CD14-positive monocyte (primary cell): ENCODE measurements at regions not wholly inside any gene's neighbourhood (a gene's known extent, or its start where the extent isn't known, plus 50 kb on each side); places are given as distances from the start of the nearest gene placed in this dataset.

Source experiments
- DNase-seq, 3 donors: peaks; one replicate each; pipeline ENCODE4 v3.0.0-alpha.2; 2011 to 2022
- H2AFZ ChIP-seq: 2 replicates; pipeline ENCODE4 v1.6.0; 2012; ENCODE audit warnings: mild to moderate bottlenecking, low read depth, low read length, inconsistent platforms; ENCODE audit not compliant: insufficient read depth, poor library complexity, severe bottlenecking
- H3K27ac ChIP-seq, 2 donors: 1 replicate in 1 of 2; 2 replicates in 1 of 2; pipeline ENCODE4 v1.5.1; 2012 to 2013; ENCODE audit warnings: low read length in 2 of 2, control low read depth in 1 of 2, inconsistent platforms in 1 of 2, low read depth in 1 of 2, mild to moderate bottlenecking in 1 of 2
- H3K27me3 ChIP-seq, 2 donors: one replicate each; pipeline versions ENCODE4 v1.6.0 to v1.6.1; 2011 to 2013; ENCODE audit warnings: low read length in 2 of 2; ENCODE audit not compliant: control insufficient read depth in 2 of 2, insufficient read depth in 2 of 2
- H3K36me3 ChIP-seq, 2 donors: replicated peaks in 1 of 2; 1 replicate in 1 of 2; 2 replicates in 1 of 2; pipeline versions ENCODE4 v1.5.1 to v1.6.1; 2012 to 2013; ENCODE audit warnings: low read length in 2 of 2, control low read depth in 1 of 2, inconsistent platforms in 1 of 2, mild to moderate bottlenecking in 1 of 2; ENCODE audit not compliant: insufficient read depth in 2 of 2, control insufficient read depth in 1 of 2
- H3K4me1 ChIP-seq, 2 donors: 1 replicate in 1 of 2; 2 replicates in 1 of 2; pipeline versions ENCODE4 v1.5.1 to v1.6.1; 2012 to 2013; ENCODE audit warnings: low read length in 2 of 2, control low read depth in 1 of 2, inconsistent platforms in 1 of 2, mild to moderate bottlenecking in 1 of 2, moderate library complexity in 1 of 2; ENCODE audit not compliant: insufficient read depth in 2 of 2, control insufficient read depth in 1 of 2
- H3K4me2 ChIP-seq: replicated peaks from 2 replicates; pipeline ENCODE3; 2012; ENCODE audit warnings: low read length, moderate library complexity, mild to moderate bottlenecking; ENCODE audit not compliant: poor library complexity, severe bottlenecking; ENCODE audit errors: extremely low read depth
- H3K4me3 ChIP-seq, 3 experiments: fragments of 200-600 bp in 1 of 3; sonication (generic) in 1 of 3; replicated peaks in 1 of 3; 1 replicate in 2 of 3; 2 replicates in 1 of 3; pipeline ENCODE4 v1.5.1; 2011 to 2013; ENCODE audit warnings: low read length in 3 of 3, mild to moderate bottlenecking in 3 of 3, control low read depth in 2 of 3, low read depth in 2 of 3, inconsistent platforms in 1 of 3, moderate library complexity in 1 of 3
- H3K79me2 ChIP-seq: 2 replicates; pipeline ENCODE4 v1.6.0; 2012; ENCODE audit warnings: mild to moderate bottlenecking, control low read depth, inconsistent platforms, low read length, moderate library complexity; ENCODE audit not compliant: insufficient read depth
- H3K9ac ChIP-seq: 2 replicates; pipeline ENCODE4 v1.6.0; 2017; ENCODE audit warnings: low read length, mild to moderate bottlenecking; ENCODE audit not compliant: insufficient read depth, poor library complexity, severe bottlenecking
- H3K9me3 ChIP-seq, 2 donors: replicated peaks in 1 of 2; 1 replicate in 1 of 2; 2 replicates in 1 of 2; pipeline versions ENCODE4 v1.5.1 to v1.6.1; 2012 to 2013; ENCODE audit warnings: low read length in 2 of 2, control low read depth in 1 of 2; ENCODE audit not compliant: control insufficient read depth in 1 of 2, insufficient read depth in 1 of 2
- H4K20me1 ChIP-seq: 2 replicates; pipeline ENCODE4 v1.6.0; 2012; ENCODE audit warnings: mild to moderate bottlenecking, low read length, control low read depth, moderate library complexity; ENCODE audit not compliant: insufficient read depth
- H3K27ac Mint-ChIP-seq, 7 donors: one replicate each; pipeline ENCODE4 v1.8.0; 2020; ENCODE audit warnings: mild to moderate bottlenecking in 7 of 7, mixed read lengths in 7 of 7, moderate library complexity in 6 of 7, inconsistent platforms in 2 of 7
- H3K27me3 Mint-ChIP-seq, 3 donors: one replicate each; pipeline ENCODE4 v1.8.0; 2021 to 2022; ENCODE audit warnings: low read depth in 3 of 3, mild to moderate bottlenecking in 3 of 3, mixed read lengths in 3 of 3, moderate library complexity in 3 of 3, inconsistent platforms in 1 of 3
- H3K36me3 Mint-ChIP-seq, 2 donors: one replicate each; pipeline ENCODE4 v1.8.0; 2020; ENCODE audit warnings: mixed read lengths in 2 of 2, inconsistent platforms in 1 of 2, mild to moderate bottlenecking in 1 of 2
- H3K4me1 Mint-ChIP-seq: one replicate; pipeline ENCODE4 v1.8.0; 2020; ENCODE audit warnings: mild to moderate bottlenecking, mixed read lengths
- H3K4me3 Mint-ChIP-seq, 2 donors: one replicate each; pipeline ENCODE4 v1.8.0; 2020; ENCODE audit warnings: mild to moderate bottlenecking in 2 of 2, mixed read lengths in 2 of 2, moderate library complexity in 1 of 2
- H3K9me3 Mint-ChIP-seq, 7 donors: one replicate each; pipeline ENCODE4 v1.8.0; 2020 to 2022; ENCODE audit warnings: mixed read lengths in 7 of 7, mild to moderate bottlenecking in 6 of 7, moderate library complexity in 6 of 7, inconsistent platforms in 2 of 7
- CTCF ChIP-seq: fragments of 200-600 bp; IDR thresholded peaks from one replicate; pipeline ENCODE4 v1.8.0; 2022; ENCODE audit warnings: antibody characterized with exemption, mild to moderate bottlenecking
- WGBS: methylation state at CpG from one replicate; pipeline ENCODE4 v1.1.5; 2013; ENCODE audit warnings: missing lambda C conversion rate; ENCODE audit not compliant: insufficient coverage; 5-methylcytosine and 5-hydroxymethylcytosine counted together
- intact Hi-C, 2 donors: fragments of 100-400 bp; cut with micrococcal nuclease; formaldehyde crosslinking; loops; one replicate each; pipeline versions ENCODE4 v1.15.0 to v1.15.1; 2023

DNA sequence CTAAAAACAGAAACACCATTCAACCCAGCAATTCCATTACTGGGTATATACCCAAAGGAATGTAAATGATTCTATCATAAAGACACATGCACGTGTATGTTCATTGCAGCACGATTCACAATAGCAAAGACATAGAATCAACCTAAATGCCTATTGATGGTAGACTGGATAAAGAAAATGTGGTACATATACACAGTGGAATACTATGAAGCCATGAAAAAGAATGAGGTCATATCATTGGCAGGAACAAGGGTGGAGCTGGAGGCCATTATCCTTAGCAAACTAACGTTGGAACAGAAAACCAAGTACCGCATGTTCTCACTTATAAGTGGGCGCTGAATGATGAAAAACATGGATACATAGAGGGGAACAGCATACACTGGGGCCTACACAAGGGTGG lies 77.2 kb upstream of the MYOCD start:
- H3K9me3 Mint-ChIP-seq = peaks cover 0 to 6% (median 4%) of the 10 kb centered on the region in 7 donors
- no peak overlapping the region for H3K9ac ChIP-seq
- H3K9me3 ChIP-seq = peaks cover 0 to 4% of the 10 kb centered on the region in 2 donors
- DNase-seq = no peak
- no peaks in the 10 kb centered on the region for H4K20me1 ChIP-seq
- H3K27ac Mint-ChIP-seq = no peak overlapping the region
- H3K79me2 ChIP-seq = no peaks in the 10 kb centered on the region
- H3K4me1 Mint-ChIP-seq = no peaks in the 10 kb centered on the region
- TF ChIP-seq CTCF = no peak
- H2AFZ ChIP-seq = no peak overlapping the region
- H3K27me3 ChIP-seq = no peaks in the 10 kb centered on the region
- H3K4me3 ChIP-seq = no peak overlapping the region
- no peak overlapping the region for H3K27ac ChIP-seq
- H3K4me3 Mint-ChIP-seq = no peak overlapping the region
- no peaks in the 10 kb centered on the region for H3K36me3 ChIP-seq
- 80% methylated on average over 1 of the region's 5 CpGs for WGBS
- H3K27me3 Mint-ChIP-seq = no peaks in the 10 kb centered on the region
- no peaks in the 10 kb centered on the region for H3K4me1 ChIP-seq
- intact Hi-C loops = no loop called here
- H3K4me2 ChIP-seq = no peak overlapping the region
- no peaks in the 10 kb centered on the region for H3K36me3 Mint-ChIP-seq

DNA sequence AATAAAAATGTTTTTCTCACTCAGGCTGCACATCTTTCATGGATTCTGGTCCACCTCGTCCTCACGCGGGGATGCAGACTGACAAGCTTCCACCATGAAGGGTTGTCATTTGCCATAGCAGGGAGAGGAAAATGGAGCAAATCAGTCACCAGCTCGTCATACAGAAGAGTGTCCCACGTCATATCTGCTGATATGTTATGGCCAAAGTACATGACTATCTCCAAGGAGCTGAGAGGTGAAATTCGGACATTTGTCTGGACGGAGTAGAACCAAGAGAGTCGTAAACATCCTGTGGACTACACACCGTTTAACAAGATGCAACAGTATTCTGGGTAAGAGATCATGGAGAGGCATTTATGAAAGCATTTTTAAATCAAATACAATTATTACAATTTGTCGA lies 75.3 kb upstream of the MYOCD start:
- 90% methylated on average over 4 of the region's 10 CpGs for WGBS
- Histone ChIP-seq H3K36me3 (no peaks in the 10 kb centered on the region), H3K27me3 (no peaks in the 10 kb centered on the region), H3K4me1 (no peaks in the 10 kb centered on the region), H3K9ac (no peak overlapping the region), H3K4me3 (no peak overlapping the region), H3K27ac (no peak overlapping the region), H3K79me2 (no peaks in the 10 kb centered on the region), H2AFZ (no peak overlapping the region), H3K9me3 (no peaks in the 10 kb centered on the region), H4K20me1 (no peaks in the 10 kb centered on the region), H3K4me2 (no peak overlapping the region)
- Mint-ChIP-seq H3K9me3 (peaks cover 0 to 8% (median 1%) of the 10 kb centered on the region in 7 donors), H3K4me1 (no peaks in the 10 kb centered on the region), H3K36me3 (no peaks in the 10 kb centered on the region), H3K27me3 (no peaks in the 10 kb centered on the region), H3K4me3 (no peak overlapping the region), H3K27ac (no peak overlapping the region)
- no peak for TF ChIP-seq CTCF
- no peak for DNase-seq
- intact Hi-C loops = no loop called here
